Liver (tissue), 3 donors: ENCODE measurements at regions not wholly inside any gene's neighbourhood (a gene's known extent, or its start where the extent isn't known, plus 50 kb on each side); places are given as distances from the start of the nearest gene placed in this dataset.

Source experiments
- JUND ChIP-seq, 2 donors: IDR thresholded peaks; 2 replicates each; pipeline ENCODE4 v1.6.1; 2016; ENCODE audit warnings: antibody characterized with exemption in 2 of 2
- RXRA ChIP-seq, 2 donors: IDR thresholded peaks; 2 replicates each; pipeline ENCODE4 v1.6.1; 2017 to 2018; ENCODE audit warnings: antibody characterized with exemption in 2 of 2, mild to moderate bottlenecking in 1 of 2
- TF ChIP-seq, protein P1 (sequence below): IDR thresholded peaks from 2 replicates; pipeline ENCODE4 v1.6.1; 2016; ENCODE audit warnings: antibody characterized with exemption
- TF ChIP-seq, protein P2 (sequence below): fragments of 150-350 bp; IDR thresholded peaks from 2 replicates; pipeline ENCODE4 v1.5.1; 2017; ENCODE audit warnings: improper control_type of control experiment, low read depth, low read length; ENCODE audit not compliant: missing input control
- donor health status: healthy.
- donor health status: healthy.

DNA sequence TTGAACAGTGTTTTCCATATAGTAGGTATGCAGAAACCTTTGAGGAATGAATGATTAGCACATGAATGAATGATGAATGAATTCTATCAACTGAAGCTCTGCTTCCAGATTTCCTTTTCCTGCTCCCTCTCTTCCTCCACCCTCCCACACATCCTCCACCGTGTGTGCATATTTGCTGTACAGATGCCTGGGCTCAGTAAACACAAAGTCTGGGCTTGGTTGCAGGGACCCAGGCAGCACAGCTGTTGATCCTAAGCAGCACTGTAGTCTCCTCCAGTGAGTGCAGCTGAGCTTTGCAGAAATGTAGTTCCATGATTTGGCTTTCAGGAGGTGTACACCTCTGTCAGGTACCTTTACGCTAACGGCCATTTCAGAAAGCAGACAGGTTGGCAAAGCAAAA is 611.7 kb downstream of the NUF2 start:
- no peak for TF ChIP-seq RXRA (IDR thresholded peaks at IDR 0.05)
- TF ChIP-seq, protein P1, sequence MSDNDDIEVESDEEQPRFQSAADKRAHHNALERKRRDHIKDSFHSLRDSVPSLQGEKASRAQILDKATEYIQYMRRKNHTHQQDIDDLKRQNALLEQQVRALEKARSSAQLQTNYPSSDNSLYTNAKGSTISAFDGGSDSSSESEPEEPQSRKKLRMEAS, result no peak
- TF ChIP-seq, protein P2, sequence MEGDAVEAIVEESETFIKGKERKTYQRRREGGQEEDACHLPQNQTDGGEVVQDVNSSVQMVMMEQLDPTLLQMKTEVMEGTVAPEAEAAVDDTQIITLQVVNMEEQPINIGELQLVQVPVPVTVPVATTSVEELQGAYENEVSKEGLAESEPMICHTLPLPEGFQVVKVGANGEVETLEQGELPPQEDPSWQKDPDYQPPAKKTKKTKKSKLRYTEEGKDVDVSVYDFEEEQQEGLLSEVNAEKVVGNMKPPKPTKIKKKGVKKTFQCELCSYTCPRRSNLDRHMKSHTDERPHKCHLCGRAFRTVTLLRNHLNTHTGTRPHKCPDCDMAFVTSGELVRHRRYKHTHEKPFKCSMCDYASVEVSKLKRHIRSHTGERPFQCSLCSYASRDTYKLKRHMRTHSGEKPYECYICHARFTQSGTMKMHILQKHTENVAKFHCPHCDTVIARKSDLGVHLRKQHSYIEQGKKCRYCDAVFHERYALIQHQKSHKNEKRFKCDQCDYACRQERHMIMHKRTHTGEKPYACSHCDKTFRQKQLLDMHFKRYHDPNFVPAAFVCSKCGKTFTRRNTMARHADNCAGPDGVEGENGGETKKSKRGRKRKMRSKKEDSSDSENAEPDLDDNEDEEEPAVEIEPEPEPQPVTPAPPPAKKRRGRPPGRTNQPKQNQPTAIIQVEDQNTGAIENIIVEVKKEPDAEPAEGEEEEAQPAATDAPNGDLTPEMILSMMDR, result no peak
- TF ChIP-seq JUND (IDR thresholded peaks at IDR 0.05), result no peak
